ENCODE measurements at regions not wholly inside any gene's neighbourhood (a gene's known extent, or its start where the extent isn't known, plus 50 kb on each side); places are given as distances from the start of the nearest gene placed in this dataset.

- Histone ChIP-seq H3K4me3 (ENCODE audit: low read depth in 1 of 2, low read length in 2 of 2) (no peak overlapping the region), H3K4me1 (ENCODE audit: control insufficient read depth in 2 of 2, insufficient read depth in 2 of 2, low read length in 1 of 2) (no peaks in the 10 kb centered on the region), H3K9me3 (ENCODE audit: control insufficient read depth in 2 of 2, insufficient read depth in 1 of 2, low read depth in 1 of 2, low read length in 1 of 2) (no peaks in the 10 kb centered on the region), H3K27me3 (ENCODE audit: control insufficient read depth in 1 of 2, insufficient read depth in 2 of 2, low read length in 2 of 2) (no peaks in the 10 kb centered on the region), H3K36me3 (ENCODE audit: control insufficient read depth in 2 of 2, insufficient read depth in 2 of 2, low read length in 1 of 2) (no peaks in the 10 kb centered on the region), H3K27ac (ENCODE audit: low read depth in 2 of 2, low read length in 1 of 2) (no peak overlapping the region)
- WGBS, 2 donors: 67 to 84% methylated on average over 3 of the region's 3 CpGs
Measured at GRCh38 chrX:46375831-46376230, 169.4 kb downstream of the ZNF674 start.

GRCh38 chrX:46374371-46374770, 170.8 kb downstream of the ZNF674 start:
- Histone ChIP-seq H3K27me3 (ENCODE audit: control insufficient read depth in 1 of 2, insufficient read depth in 2 of 2, low read length in 2 of 2) (no peaks in the 10 kb centered on the region), H3K4me1 (ENCODE audit: control insufficient read depth in 2 of 2, insufficient read depth in 2 of 2, low read length in 1 of 2) (no peaks in the 10 kb centered on the region), H3K9me3 (ENCODE audit: control insufficient read depth in 2 of 2, insufficient read depth in 1 of 2, low read depth in 1 of 2, low read length in 1 of 2) (no peaks in the 10 kb centered on the region), H3K36me3 (ENCODE audit: control insufficient read depth in 2 of 2, insufficient read depth in 2 of 2, low read length in 1 of 2) (no peaks in the 10 kb centered on the region), H3K4me3 (ENCODE audit: low read depth in 1 of 2, low read length in 2 of 2) (no peak overlapping the region), H3K27ac (ENCODE audit: low read depth in 2 of 2, low read length in 1 of 2) (no peak overlapping the region)
- WGBS, 2 donors: 31 to 34% methylated on average over 1 of the region's 1 CpG

- Histone ChIP-seq H3K27ac (ENCODE audit: low read depth in 2 of 2, low read length in 1 of 2) (no peak overlapping the region), H3K27me3 (ENCODE audit: control insufficient read depth in 1 of 2, insufficient read depth in 2 of 2, low read length in 2 of 2) (no peaks in the 10 kb centered on the region), H3K36me3 (ENCODE audit: control insufficient read depth in 2 of 2, insufficient read depth in 2 of 2, low read length in 1 of 2) (no peaks in the 10 kb centered on the region), H3K4me3 (ENCODE audit: low read depth in 1 of 2, low read length in 2 of 2) (no peak overlapping the region), H3K4me1 (ENCODE audit: control insufficient read depth in 2 of 2, insufficient read depth in 2 of 2, low read length in 1 of 2) (no peaks in the 10 kb centered on the region), H3K9me3 (ENCODE audit: control insufficient read depth in 2 of 2, insufficient read depth in 1 of 2, low read depth in 1 of 2, low read length in 1 of 2) (no peaks in the 10 kb centered on the region)
- 90 to 92% methylated on average over 2 of the region's 2 CpGs for WGBS, 2 donors
Measured at GRCh38 chrX:46367491-46367890, 177.7 kb downstream of the ZNF674 start.

- Histone ChIP-seq H3K27me3 (ENCODE audit: control insufficient read depth in 1 of 2, insufficient read depth in 2 of 2, low read length in 2 of 2) (no peaks in the 10 kb centered on the region), H3K27ac (ENCODE audit: low read depth in 2 of 2, low read length in 1 of 2) (no peak overlapping the region), H3K36me3 (ENCODE audit: control insufficient read depth in 2 of 2, insufficient read depth in 2 of 2, low read length in 1 of 2) (no peaks in the 10 kb centered on the region), H3K9me3 (ENCODE audit: control insufficient read depth in 2 of 2, insufficient read depth in 1 of 2, low read depth in 1 of 2, low read length in 1 of 2) (no peaks in the 10 kb centered on the region), H3K4me1 (ENCODE audit: control insufficient read depth in 2 of 2, insufficient read depth in 2 of 2, low read length in 1 of 2) (no peaks in the 10 kb centered on the region), H3K4me3 (ENCODE audit: low read depth in 1 of 2, low read length in 2 of 2) (no peak overlapping the region)
- 71 to 84% methylated on average over 2 of the region's 2 CpGs for WGBS, 2 donors
Measured at GRCh38 chrX:46366381-46367207, 178.6 kb downstream of the ZNF674 start.

GRCh38 chrX:46354481-46354880, 190.7 kb downstream of the ZNF674 start:
- H3K9me3 ChIP-seq (ENCODE audit: control insufficient read depth in 2 of 2, insufficient read depth in 1 of 2, low read depth in 1 of 2, low read length in 1 of 2): peaks cover 0 to 3% of the 10 kb centered on the region in 2 donors
- WGBS, 2 donors: 86 to 94% methylated on average over 1 of the region's 1 CpG
- H3K27me3 ChIP-seq (ENCODE audit: control insufficient read depth in 1 of 2, insufficient read depth in 2 of 2, low read length in 2 of 2): no peaks in the 10 kb centered on the region
- H3K4me1 ChIP-seq (ENCODE audit: control insufficient read depth in 2 of 2, insufficient read depth in 2 of 2, low read length in 1 of 2): no peaks in the 10 kb centered on the region
- no peak overlapping the region for H3K27ac ChIP-seq (ENCODE audit: low read depth in 2 of 2, low read length in 1 of 2)
- H3K4me3 ChIP-seq (ENCODE audit: low read depth in 1 of 2, low read length in 2 of 2): no peak overlapping the region
- H3K36me3 ChIP-seq (ENCODE audit: control insufficient read depth in 2 of 2, insufficient read depth in 2 of 2, low read length in 1 of 2): no peaks in the 10 kb centered on the region

- Histone ChIP-seq H3K27ac (ENCODE audit: low read depth in 2 of 2, low read length in 1 of 2) (no peak overlapping the region), H3K27me3 (ENCODE audit: control insufficient read depth in 1 of 2, insufficient read depth in 2 of 2, low read length in 2 of 2) (no peaks in the 10 kb centered on the region), H3K9me3 (ENCODE audit: control insufficient read depth in 2 of 2, insufficient read depth in 1 of 2, low read depth in 1 of 2, low read length in 1 of 2) (peaks cover 0 to 3% of the 10 kb centered on the region in 2 donors), H3K4me1 (ENCODE audit: control insufficient read depth in 2 of 2, insufficient read depth in 2 of 2, low read length in 1 of 2) (no peaks in the 10 kb centered on the region), H3K36me3 (ENCODE audit: control insufficient read depth in 2 of 2, insufficient read depth in 2 of 2, low read length in 1 of 2) (no peaks in the 10 kb centered on the region), H3K4me3 (ENCODE audit: low read depth in 1 of 2, low read length in 2 of 2) (no peak overlapping the region)
- 50 to 54% methylated on average over 1 of the region's 1 CpG for WGBS, 2 donors
Measured at GRCh38 chrX:46341767-46342322, 203.4 kb downstream of the ZNF674 start.

GRCh38 chrX:46340696-46341095, 204.5 kb downstream of the ZNF674 start:
- no peaks in the 10 kb centered on the region for H3K36me3 ChIP-seq (ENCODE audit: control insufficient read depth in 2 of 2, insufficient read depth in 2 of 2, low read length in 1 of 2)
- peaks cover 0 to 3% of the 10 kb centered on the region in 2 donors for H3K9me3 ChIP-seq (ENCODE audit: control insufficient read depth in 2 of 2, insufficient read depth in 1 of 2, low read depth in 1 of 2, low read length in 1 of 2)
- H3K27ac ChIP-seq (ENCODE audit: low read depth in 2 of 2, low read length in 1 of 2): no peak overlapping the region
- no peaks in the 10 kb centered on the region for H3K27me3 ChIP-seq (ENCODE audit: control insufficient read depth in 1 of 2, insufficient read depth in 2 of 2, low read length in 2 of 2)
- no peaks in the 10 kb centered on the region for H3K4me1 ChIP-seq (ENCODE audit: control insufficient read depth in 2 of 2, insufficient read depth in 2 of 2, low read length in 1 of 2)
- H3K4me3 ChIP-seq (ENCODE audit: low read depth in 1 of 2, low read length in 2 of 2): no peak overlapping the region

- H3K4me3 ChIP-seq (ENCODE audit: low read depth in 1 of 2, low read length in 2 of 2): no peak overlapping the region
- H3K27ac ChIP-seq (ENCODE audit: low read depth in 2 of 2, low read length in 1 of 2): peak overlapping the region; percentile 56 to 67
- peaks cover 0 to 3% of the 10 kb centered on the region in 2 donors for H3K4me1 ChIP-seq (ENCODE audit: control insufficient read depth in 2 of 2, insufficient read depth in 2 of 2, low read length in 1 of 2)
- no peaks in the 10 kb centered on the region for H3K36me3 ChIP-seq (ENCODE audit: control insufficient read depth in 2 of 2, insufficient read depth in 2 of 2, low read length in 1 of 2)
- H3K9me3 ChIP-seq (ENCODE audit: control insufficient read depth in 2 of 2, insufficient read depth in 1 of 2, low read depth in 1 of 2, low read length in 1 of 2): no peaks in the 10 kb centered on the region
- H3K27me3 ChIP-seq (ENCODE audit: control insufficient read depth in 1 of 2, insufficient read depth in 2 of 2, low read length in 2 of 2): no peaks in the 10 kb centered on the region
- WGBS, 2 donors: 45 to 57% methylated on average over 5 of the region's 5 CpGs
Measured at GRCh38 chrX:46333550-46333949, 211.7 kb downstream of the ZNF674 start.

GRCh38 chrX:46330981-46331380, 214.2 kb downstream of the ZNF674 start:
- Histone ChIP-seq H3K27me3 (ENCODE audit: control insufficient read depth in 1 of 2, insufficient read depth in 2 of 2, low read length in 2 of 2) (no peaks in the 10 kb centered on the region), H3K9me3 (ENCODE audit: control insufficient read depth in 2 of 2, insufficient read depth in 1 of 2, low read depth in 1 of 2, low read length in 1 of 2) (no peaks in the 10 kb centered on the region), H3K27ac (ENCODE audit: low read depth in 2 of 2, low read length in 1 of 2) (peak overlapping the region; percentile 37 to 70), H3K4me1 (ENCODE audit: control insufficient read depth in 2 of 2, insufficient read depth in 2 of 2, low read length in 1 of 2) (peaks cover 0 to 3% of the 10 kb centered on the region in 2 donors), H3K36me3 (ENCODE audit: control insufficient read depth in 2 of 2, insufficient read depth in 2 of 2, low read length in 1 of 2) (no peaks in the 10 kb centered on the region), H3K4me3 (ENCODE audit: low read depth in 1 of 2, low read length in 2 of 2) (no peak overlapping the region)

GRCh38 chrX:46330513-46330912, 214.7 kb downstream of the ZNF674 start:
- H3K27ac ChIP-seq (ENCODE audit: low read depth in 2 of 2, low read length in 1 of 2): peak overlapping the region in 1 of 2 donors; percentile 70
- H3K4me1 ChIP-seq (ENCODE audit: control insufficient read depth in 2 of 2, insufficient read depth in 2 of 2, low read length in 1 of 2): peaks cover 0 to 3% of the 10 kb centered on the region in 2 donors
- no peaks in the 10 kb centered on the region for H3K9me3 ChIP-seq (ENCODE audit: control insufficient read depth in 2 of 2, insufficient read depth in 1 of 2, low read depth in 1 of 2, low read length in 1 of 2)
- H3K27me3 ChIP-seq (ENCODE audit: control insufficient read depth in 1 of 2, insufficient read depth in 2 of 2, low read length in 2 of 2): no peaks in the 10 kb centered on the region
- WGBS, 2 donors: 72 to 76% methylated on average over 2 of the region's 2 CpGs
- no peak overlapping the region for H3K4me3 ChIP-seq (ENCODE audit: low read depth in 1 of 2, low read length in 2 of 2)
- H3K36me3 ChIP-seq (ENCODE audit: control insufficient read depth in 2 of 2, insufficient read depth in 2 of 2, low read length in 1 of 2): no peaks in the 10 kb centered on the region

Data from esophagus (tissue), 2 donors.